NCI-H2227 (cell line): ENCODE measurements at regions not wholly inside any gene's neighbourhood (a gene's known extent, or its start where the extent isn't known, plus 50 kb on each side); places are given as distances from the start of the nearest gene placed in this dataset.
"Not testable (repeated sequence)": the region's sequence is repeated elsewhere in the genome, so short reads cannot be mapped to it uniquely, and the experiment has no call there.

Experiments
- DNase-seq: peaks from one replicate; lab custom pipeline; 2025; ENCODE audit not compliant: unreplicated experiment; lab: John Stamatoyannopoulos, UW

- DNase-seq: no peak
Observed at GRCh38 chr2:194723446-194723845, 933.6 kb upstream of the SLC39A10 start.

- no peak for DNase-seq
Observed at GRCh38 chr2:194721227-194721626, 935.8 kb upstream of the SLC39A10 start.

- no peak for DNase-seq
Observed at GRCh38 chr2:194720462-194720861, 936.6 kb upstream of the SLC39A10 start.

GRCh38 chr2:194718881-194719280 is 938.1 kb upstream of the SLC39A10 start:
- no peak for DNase-seq

GRCh38 chr2:194714541-194714940 is 942.5 kb upstream of the SLC39A10 start:
- DNase-seq: no peak

GRCh38 chr2:194709840-194710239 is 947.2 kb upstream of the SLC39A10 start:
- no peak for DNase-seq

- no peak for DNase-seq
Observed at GRCh38 chr2:194706179-194706578, 950.8 kb upstream of the SLC39A10 start.

GRCh38 chr2:194705398-194705797 is 951.6 kb upstream of the SLC39A10 start:
- DNase-seq: no peak

- DNase-seq: no peak
Observed at GRCh38 chr2:194700726-194701125, 956.3 kb upstream of the SLC39A10 start.

GRCh38 chr2:194700116-194700515 is 956.9 kb upstream of the SLC39A10 start:
- no peak for DNase-seq

GRCh38 chr2:194698012-194698411 is 959.0 kb upstream of the SLC39A10 start:
- DNase-seq: no peak

GRCh38 chr2:194697439-194697838 is 959.6 kb upstream of the SLC39A10 start:
- DNase-seq: no peak

GRCh38 chr2:194696690-194697089 is 960.3 kb upstream of the SLC39A10 start:
- no peak for DNase-seq

GRCh38 chr2:194686569-194686968 is 970.5 kb upstream of the SLC39A10 start:
- DNase-seq: no peak

- no peak for DNase-seq
Observed at GRCh38 chr2:194674043-194674442, 983.0 kb upstream of the SLC39A10 start.

GRCh38 chr2:194672994-194673393 is 984.0 kb upstream of the SLC39A10 start:
- DNase-seq: no peak

GRCh38 chr2:194661431-194661830 is 995.6 kb upstream of the SLC39A10 start:
- no peak for DNase-seq

- DNase-seq: not testable (repeated sequence)
Observed at GRCh38 chr2:194639057-194639456, 1018.0 kb upstream of the SLC39A10 start.

GRCh38 chr2:194621945-194622344 is 1035.1 kb upstream of the SLC39A10 start:
- DNase-seq: no peak

GRCh38 chr2:194619366-194619765 is 1037.7 kb upstream of the SLC39A10 start:
- DNase-seq: no peak

GRCh38 chr2:194618432-194618831 is 1038.6 kb upstream of the SLC39A10 start:
- no peak for DNase-seq

- DNase-seq: no peak
Observed at GRCh38 chr2:194616334-194616733, 1040.7 kb upstream of the SLC39A10 start.

GRCh38 chr2:194610297-194610696 is 1046.7 kb upstream of the SLC39A10 start:
- DNase-seq: no peak

- DNase-seq: no peak
Observed at GRCh38 chr2:194603429-194603828, 1053.6 kb upstream of the SLC39A10 start.
